ENCODE measurements at regions not wholly inside any gene's neighbourhood (a gene's known extent, or its start where the extent isn't known, plus 50 kb on each side); places are given as distances from the start of the nearest gene placed in this dataset.

GRCh38 chr18:72089432-72089831, 454.7 kb downstream of the CBLN2 start:
- H3K4me3 ChIP-seq (replicated peaks; ENCODE audit: low read depth, low read length): no peak overlapping the region
- no peak for TF ChIP-seq CTCF (IDR thresholded peaks at IDR 0.05; ENCODE audit: low read length, missing control alignments)
- DNase-seq (ENCODE audit: low read depth): no peak

- DNase-seq (ENCODE audit: low read depth): peak; percentile 47
- TF ChIP-seq CTCF (IDR thresholded peaks at IDR 0.05; ENCODE audit: low read length, missing control alignments): peak; percentile 48
- H3K4me3 ChIP-seq (replicated peaks; ENCODE audit: low read depth, low read length): no peak overlapping the region
Measured at GRCh38 chr18:72086421-72086820, 457.7 kb downstream of the CBLN2 start.

- no peak for DNase-seq (ENCODE audit: low read depth)
- TF ChIP-seq CTCF (IDR thresholded peaks at IDR 0.05; ENCODE audit: low read length, missing control alignments): no peak
- no peak overlapping the region for H3K4me3 ChIP-seq (replicated peaks; ENCODE audit: low read depth, low read length)
Measured at GRCh38 chr18:72075040-72075439, 469.1 kb downstream of the CBLN2 start.

DNA sequence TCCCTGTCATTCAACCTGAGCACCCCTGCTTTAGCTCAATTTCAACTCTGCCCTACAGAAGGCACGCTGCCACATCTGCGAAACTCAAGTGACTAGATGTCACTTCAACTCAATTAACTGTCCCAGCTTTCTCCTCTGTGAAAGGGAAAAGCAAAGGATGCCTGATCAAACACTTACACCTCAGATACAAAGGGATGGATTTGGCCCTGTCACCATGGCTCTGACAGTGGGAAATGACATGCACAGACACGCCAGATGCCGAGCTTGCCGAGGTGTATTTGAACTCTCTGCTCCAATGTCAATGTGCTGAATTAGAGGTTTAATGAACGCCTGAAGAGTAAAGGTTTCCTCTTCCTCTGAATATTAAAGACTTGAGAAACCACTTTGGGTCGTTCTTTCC, 481.1 kb downstream of the CBLN2 start:
- no peak for DNase-seq (ENCODE audit: low read depth)
- H3K4me3 ChIP-seq (replicated peaks; ENCODE audit: low read depth, low read length): no peak overlapping the region
- no peak for TF ChIP-seq CTCF (IDR thresholded peaks at IDR 0.05; ENCODE audit: low read length, missing control alignments)

GRCh38 chr18:72058851-72059250, 485.3 kb downstream of the CBLN2 start:
- TF ChIP-seq CTCF (IDR thresholded peaks at IDR 0.05; ENCODE audit: low read length, missing control alignments): no peak
- DNase-seq (ENCODE audit: low read depth): no peak
- H3K4me3 ChIP-seq (replicated peaks; ENCODE audit: low read depth, low read length): no peak overlapping the region

- no peak for DNase-seq (ENCODE audit: low read depth)
- TF ChIP-seq CTCF (IDR thresholded peaks at IDR 0.05; ENCODE audit: low read length, missing control alignments): no peak
- H3K4me3 ChIP-seq (replicated peaks; ENCODE audit: low read depth, low read length): no peak overlapping the region
Measured at GRCh38 chr18:72056171-72056570, 488.0 kb downstream of the CBLN2 start.

DNA sequence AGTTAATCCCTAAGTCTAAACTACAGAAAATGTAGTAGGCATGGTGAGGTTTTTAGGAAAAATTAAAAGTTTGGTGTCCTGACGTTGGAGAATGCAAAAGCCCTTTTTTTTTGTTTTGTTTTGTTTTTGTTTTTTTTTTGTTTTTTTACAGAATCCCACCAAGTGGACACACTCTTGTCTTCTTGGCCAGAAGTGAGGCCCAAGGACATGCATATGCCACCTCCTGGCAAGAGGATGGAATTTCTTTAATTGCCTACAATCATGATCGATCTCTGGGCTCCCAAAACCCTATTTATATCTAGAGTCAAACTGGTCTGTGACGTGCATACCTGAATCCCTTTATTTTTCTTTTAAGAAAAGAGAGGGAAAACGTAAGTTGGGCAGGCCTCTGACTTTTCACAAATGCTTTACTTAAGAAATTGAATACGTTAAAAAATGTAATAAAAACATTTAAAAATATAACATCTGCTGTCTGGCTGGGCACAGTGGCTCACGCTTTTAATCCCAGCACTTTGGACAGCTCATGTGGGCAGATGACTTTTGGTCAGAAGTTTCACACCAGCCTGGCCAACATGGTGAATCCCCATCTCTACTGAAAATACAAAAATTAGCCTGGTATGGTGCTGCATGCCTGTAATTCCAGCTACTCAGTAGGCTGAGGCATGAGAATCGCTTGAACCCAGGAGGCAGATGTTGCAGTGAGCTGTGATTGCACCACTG, 502.7 kb downstream of the CBLN2 start:
- no peak for DNase-seq (ENCODE audit: low read depth)
- H3K4me3 ChIP-seq (replicated peaks; ENCODE audit: low read depth, low read length): no peak overlapping the region
- no peak for TF ChIP-seq CTCF (IDR thresholded peaks at IDR 0.05; ENCODE audit: low read length, missing control alignments)
